ENCODE measurements at regions not wholly inside any gene's neighbourhood (a gene's known extent, or its start where the extent isn't known, plus 50 kb on each side); places are given as distances from the start of the nearest gene placed in this dataset.

DNA sequence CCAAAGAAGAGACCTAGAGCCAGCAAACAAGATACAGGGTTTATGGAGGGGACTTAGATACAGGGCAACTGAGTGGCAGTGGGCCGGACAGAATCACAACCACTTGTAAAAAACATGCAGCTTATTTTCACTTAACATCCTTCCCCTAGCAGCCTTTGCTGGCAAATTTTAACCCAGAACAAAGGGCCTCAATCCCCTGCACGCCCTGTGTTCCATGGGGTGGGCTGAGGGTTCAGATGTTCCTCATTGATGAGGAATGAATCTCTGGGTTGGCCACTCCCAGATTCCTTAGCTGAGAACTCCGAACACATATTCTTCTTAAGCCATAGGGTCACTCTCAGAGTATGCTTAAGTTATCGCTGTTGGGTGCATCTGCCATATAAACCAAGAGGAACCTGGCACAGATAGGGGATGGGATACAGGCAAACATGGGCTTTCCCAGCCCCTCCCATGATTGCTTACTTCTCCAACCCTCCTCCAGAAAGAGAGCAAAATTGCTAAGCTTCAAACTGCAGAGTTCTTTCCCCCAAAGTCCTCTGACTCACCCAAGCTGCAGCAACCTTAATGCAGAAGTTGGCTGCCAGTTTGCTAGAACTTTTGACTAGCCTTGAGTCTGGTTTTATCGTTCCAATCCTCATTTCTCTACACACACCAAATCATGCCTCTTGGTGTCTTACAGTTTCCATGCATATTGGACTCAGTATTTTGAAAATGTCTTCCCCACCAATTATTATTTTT lies 146.9 kb downstream of the CD47 start:
- H3F3A ChIP-seq (replicated peaks; ENCODE audit: insufficient read depth) = no peaks in the 10 kb centered on the region
- H3K9ac ChIP-seq = no peak overlapping the region
- no peaks in the 10 kb centered on the region for H3K36me3 ChIP-seq (replicated peaks in 1 of 2; ENCODE audit: control insufficient read depth in 1 of 2, insufficient read depth in 2 of 2, low read length in 1 of 2)
- H3K79me2 ChIP-seq (ENCODE audit: insufficient read depth) = no peaks in the 10 kb centered on the region
- WGBS (ENCODE audit: low lambda C conversion rate) = 85% methylated on average over 5 of the region's 5 CpGs
- TF ChIP-seq MEF2A (IDR thresholded peaks at IDR 0.05; ENCODE audit: borderline replicate concordance, low read depth) (no peak), ELF1 (IDR thresholded peaks at IDR 0.05) (peak; percentile 54)
- H3K9me3 ChIP-seq = no peaks in the 10 kb centered on the region
- H3K27me3 ChIP-seq (ENCODE audit: insufficient read depth) = no peaks in the 10 kb centered on the region
- DNase-seq = no peak
- H3K4me2 ChIP-seq = no peak overlapping the region
- peak overlapping the region; percentile 49 for H2AFZ ChIP-seq (ENCODE audit: low read depth)
- no peak overlapping the region for H3K27ac ChIP-seq (ENCODE audit: low read depth in 2 of 2, low read length in 1 of 2)
- H4K20me1 ChIP-seq (ENCODE audit: insufficient read depth) = no peaks in the 10 kb centered on the region
- CTCF ChIA-PET = interaction anchor here (1.3 to 1.5 kb wide), 2 partner anchors 16 to 533 kb away, joined by 4 to 10 read pairs; no protein-coding TSS in a partner anchor
- H3K9me2 ChIP-seq = no peaks in the 10 kb centered on the region
- POLR2A ChIA-PET = no interaction called here
- H3K4me3 ChIP-seq (ENCODE audit: low read depth in 2 of 2, low read length in 1 of 2) = no peak overlapping the region
- no peaks in the 10 kb centered on the region for H3K4me1 ChIP-seq (ENCODE audit: control insufficient read depth in 1 of 2, insufficient read depth in 2 of 2, low read depth in 1 of 2, low read length in 1 of 2)

DNA sequence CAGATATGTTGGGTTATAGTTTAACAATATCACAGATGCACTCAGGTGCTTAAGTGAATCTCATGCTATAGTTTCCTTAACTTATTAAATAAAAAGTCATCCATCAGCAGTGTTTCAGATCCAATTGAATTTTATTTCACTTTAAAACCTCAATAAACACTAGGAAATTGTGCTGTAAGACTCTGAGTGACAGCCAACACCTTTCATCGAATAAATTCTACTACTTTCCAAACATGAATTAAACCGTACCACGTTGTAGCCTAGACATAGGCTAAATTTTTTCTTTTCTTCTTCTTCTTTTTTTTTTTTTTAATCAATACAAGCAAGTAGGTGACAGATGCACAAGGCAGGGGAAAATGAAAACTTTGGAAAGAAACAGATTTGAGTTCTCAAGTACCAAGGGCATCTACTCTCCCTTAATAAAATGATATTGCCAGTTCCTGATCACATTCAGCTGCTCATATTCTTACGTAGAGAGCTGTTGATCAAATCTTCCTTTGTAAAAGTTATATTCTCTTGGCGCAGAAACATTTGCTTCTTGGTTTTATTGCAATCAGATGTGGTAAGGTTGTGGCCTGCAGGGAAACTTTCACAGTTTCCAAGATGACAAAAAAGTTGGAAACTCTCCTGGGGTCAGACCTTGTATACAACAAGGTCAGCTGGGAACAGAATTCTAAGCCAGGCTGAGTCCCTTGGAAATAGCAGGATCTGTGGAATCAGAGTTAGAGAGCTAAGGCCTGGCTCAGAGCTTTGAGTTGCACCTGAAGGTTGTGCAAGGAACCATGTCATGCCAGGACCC lies 147.7 kb downstream of the CD47 start:
- 75% methylated on average over 5 of the region's 5 CpGs for WGBS (ENCODE audit: low lambda C conversion rate)
- Histone ChIP-seq H3F3A (replicated peaks; ENCODE audit: insufficient read depth) (no peaks in the 10 kb centered on the region), H3K36me3 (replicated peaks in 1 of 2; ENCODE audit: control insufficient read depth in 1 of 2, insufficient read depth in 2 of 2, low read length in 1 of 2) (no peaks in the 10 kb centered on the region), H3K27me3 (ENCODE audit: insufficient read depth) (no peaks in the 10 kb centered on the region), H3K4me1 (ENCODE audit: control insufficient read depth in 1 of 2, insufficient read depth in 2 of 2, low read depth in 1 of 2, low read length in 1 of 2) (no peaks in the 10 kb centered on the region), H3K4me2 (no peak overlapping the region), H2AFZ (ENCODE audit: low read depth) (no peak overlapping the region), H3K9ac (no peak overlapping the region), H3K79me2 (ENCODE audit: insufficient read depth) (no peaks in the 10 kb centered on the region), H3K9me3 (no peaks in the 10 kb centered on the region), H3K9me2 (no peaks in the 10 kb centered on the region), H3K27ac (ENCODE audit: low read depth in 2 of 2, low read length in 1 of 2) (no peak overlapping the region), H3K4me3 (ENCODE audit: low read depth in 2 of 2, low read length in 1 of 2) (no peak overlapping the region), H4K20me1 (ENCODE audit: insufficient read depth) (no peaks in the 10 kb centered on the region)
- POLR2A ChIA-PET = no interaction called here
- CTCF ChIA-PET = interaction anchor here (1.3 to 1.5 kb wide), 2 partner anchors 15 to 534 kb away, joined by 4 to 10 read pairs; no protein-coding TSS in a partner anchor
- TF ChIP-seq RXRA (IDR thresholded peaks at IDR 0.05; ENCODE audit: borderline replicate concordance, low read depth) (no peak), YY1 (IDR thresholded peaks at IDR 0.05; ENCODE audit: low read depth) (no peak), SIN3A (IDR thresholded peaks at IDR 0.05; ENCODE audit: borderline replicate concordance, low read depth, low read length) (no peak), MEF2A (IDR thresholded peaks at IDR 0.05; ENCODE audit: borderline replicate concordance, low read depth) (no peak), NFIC (IDR thresholded peaks at IDR 0.05; ENCODE audit: borderline replicate concordance) (no peak), EP300 (IDR thresholded peaks at IDR 0.05; ENCODE audit: borderline replicate concordance in 1 of 2, low read depth in 1 of 2, low read length in 1 of 2) (no peak), GABPA (IDR thresholded peaks at IDR 0.05; ENCODE audit: low read depth) (no peak)
- TF ChIP-seq, protein P1, sequence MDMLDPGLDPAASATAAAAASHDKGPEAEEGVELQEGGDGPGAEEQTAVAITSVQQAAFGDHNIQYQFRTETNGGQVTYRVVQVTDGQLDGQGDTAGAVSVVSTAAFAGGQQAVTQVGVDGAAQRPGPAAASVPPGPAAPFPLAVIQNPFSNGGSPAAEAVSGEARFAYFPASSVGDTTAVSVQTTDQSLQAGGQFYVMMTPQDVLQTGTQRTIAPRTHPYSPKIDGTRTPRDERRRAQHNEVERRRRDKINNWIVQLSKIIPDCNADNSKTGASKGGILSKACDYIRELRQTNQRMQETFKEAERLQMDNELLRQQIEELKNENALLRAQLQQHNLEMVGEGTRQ (IDR thresholded peaks at IDR 0.05; ENCODE audit: borderline replicate concordance, low read depth, low read length) = no peak
- TF ChIP-seq, protein P2, sequence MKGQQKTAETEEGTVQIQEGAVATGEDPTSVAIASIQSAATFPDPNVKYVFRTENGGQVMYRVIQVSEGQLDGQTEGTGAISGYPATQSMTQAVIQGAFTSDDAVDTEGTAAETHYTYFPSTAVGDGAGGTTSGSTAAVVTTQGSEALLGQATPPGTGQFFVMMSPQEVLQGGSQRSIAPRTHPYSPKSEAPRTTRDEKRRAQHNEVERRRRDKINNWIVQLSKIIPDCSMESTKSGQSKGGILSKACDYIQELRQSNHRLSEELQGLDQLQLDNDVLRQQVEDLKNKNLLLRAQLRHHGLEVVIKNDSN (IDR thresholded peaks at IDR 0.05; ENCODE audit: borderline replicate concordance, low read depth) = no peak
- DNase-seq = no peak

All from SK-N-SH (cell line).